Sigmoid colon (tissue), 6 donors: ENCODE measurements at regions not wholly inside any gene's neighbourhood (a gene's known extent, or its start where the extent isn't known, plus 50 kb on each side); places are given as distances from the start of the nearest gene placed in this dataset.
"Not testable (repeated sequence)": the region's sequence is repeated elsewhere in the genome, so short reads cannot be mapped to it uniquely, and the experiment has no call there.

Experiments used
- DNase-seq: peaks from one replicate; pipeline ENCODE4 v3.0.0-alpha.2; 2019
- H3K27ac ChIP-seq, 4 donors: fragments of 200-600 bp; sonication (generic); one replicate each; pipeline ENCODE4 v1.5.1; 2016 to 2019; ENCODE audit warnings: mild to moderate bottlenecking in 1 of 4
- H3K27me3 ChIP-seq, 3 donors: fragments of 200-600 bp; sonication (generic); one replicate each; pipeline ENCODE4 v1.5.1; 2019; ENCODE audit warnings: mild to moderate bottlenecking in 1 of 3
- H3K36me3 ChIP-seq, 4 donors: fragments of 200-600 bp; sonication (generic); one replicate each; pipeline ENCODE4 v1.5.1; 2016 to 2019
- H3K4me1 ChIP-seq, 4 donors: fragments of 200-600 bp; sonication (generic); one replicate each; pipeline ENCODE4 v1.5.1; 2017 to 2019
- H3K4me3 ChIP-seq, 4 donors: fragments of 200-600 bp; sonication (generic); one replicate each; pipeline ENCODE4 v1.5.1; 2017 to 2019; ENCODE audit warnings: mild to moderate bottlenecking in 2 of 4, moderate library complexity in 1 of 4
- H3K9me3 ChIP-seq, 4 donors: fragments of 200-600 bp in 3 of 4; sonication (generic) in 3 of 4; one replicate each; pipeline versions ENCODE4 v1.5.1 to v1.6.1; 2013 to 2019
- EP300 ChIP-seq, 4 donors: sonication (generic); formaldehyde crosslinking; IDR thresholded peaks; one replicate each; pipeline ENCODE4 v1.6.1; 2017; ENCODE audit warnings: antibody characterized with exemption in 4 of 4
- POLR2A ChIP-seq, 2 donors: fragments of 450-650 bp; IDR thresholded peaks; one replicate each; pipeline ENCODE4 v1.6.1; 2016; ENCODE audit warnings: antibody characterized with exemption in 2 of 2, mild to moderate bottlenecking in 2 of 2, moderate library complexity in 2 of 2
- POLR2AphosphoS5 ChIP-seq, 4 donors: sonication (generic); formaldehyde crosslinking; IDR thresholded peaks; one replicate each; pipeline ENCODE4 v1.6.1; 2017; ENCODE audit warnings: antibody characterized with exemption in 4 of 4
- WGBS, 2 donors: extraction: QIAGEN DNeasy Blood & Tissue Kit; methylation state at CpG; one replicate each; pipeline ENCODE4 v1.1.7; 2013; 5-methylcytosine and 5-hydroxymethylcytosine counted together
- intact Hi-C: fragments of 100-400 bp; cut with DNase I; formaldehyde crosslinking; loops from one replicate; pipeline ENCODE4 v1.15.1; 2023
- TF ChIP-seq, protein P1 (sequence below), 4 experiments: fragments of 450-650 bp in 3 of 4; fragments of 200-600 bp in 1 of 4; IDR thresholded peaks; one replicate each; pipeline ENCODE4 v1.5.1; 2016 to 2019; ENCODE audit warnings: antibody characterized with exemption in 4 of 4, mild to moderate bottlenecking in 3 of 4, moderate library complexity in 2 of 4
- donor health status: healthy with polysubstance abuse.
- donor health status: healthy.

DNA sequence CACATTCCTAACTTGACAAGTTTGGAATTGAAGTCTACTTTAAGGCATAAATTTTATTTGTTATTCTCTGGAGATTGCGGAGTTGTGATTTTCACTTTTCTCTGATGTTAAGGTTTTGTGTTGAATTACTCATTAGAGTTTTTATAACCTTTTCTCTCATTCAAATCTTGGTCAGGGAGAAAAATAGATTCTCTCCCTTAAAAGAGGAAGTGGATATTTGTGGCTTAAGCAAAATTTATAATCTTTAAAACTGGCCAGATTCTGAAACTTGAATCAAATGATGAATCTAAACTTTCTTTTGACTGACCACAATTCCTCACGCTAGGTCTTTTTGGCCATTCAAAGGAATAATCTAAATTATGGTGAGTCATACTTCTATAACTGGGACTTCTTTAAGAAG, 361.4 kb downstream of the TEX13C start:
- intact Hi-C loops = no loop called here
- Histone ChIP-seq H3K4me3 (no peak overlapping the region), H3K9me3 (no peaks in the 10 kb centered on the region), H3K4me1 (no peaks in the 10 kb centered on the region), H3K36me3 (no peaks in the 10 kb centered on the region), H3K27me3 (no peaks in the 10 kb centered on the region), H3K27ac (no peak overlapping the region)
- TF ChIP-seq, protein P1, sequence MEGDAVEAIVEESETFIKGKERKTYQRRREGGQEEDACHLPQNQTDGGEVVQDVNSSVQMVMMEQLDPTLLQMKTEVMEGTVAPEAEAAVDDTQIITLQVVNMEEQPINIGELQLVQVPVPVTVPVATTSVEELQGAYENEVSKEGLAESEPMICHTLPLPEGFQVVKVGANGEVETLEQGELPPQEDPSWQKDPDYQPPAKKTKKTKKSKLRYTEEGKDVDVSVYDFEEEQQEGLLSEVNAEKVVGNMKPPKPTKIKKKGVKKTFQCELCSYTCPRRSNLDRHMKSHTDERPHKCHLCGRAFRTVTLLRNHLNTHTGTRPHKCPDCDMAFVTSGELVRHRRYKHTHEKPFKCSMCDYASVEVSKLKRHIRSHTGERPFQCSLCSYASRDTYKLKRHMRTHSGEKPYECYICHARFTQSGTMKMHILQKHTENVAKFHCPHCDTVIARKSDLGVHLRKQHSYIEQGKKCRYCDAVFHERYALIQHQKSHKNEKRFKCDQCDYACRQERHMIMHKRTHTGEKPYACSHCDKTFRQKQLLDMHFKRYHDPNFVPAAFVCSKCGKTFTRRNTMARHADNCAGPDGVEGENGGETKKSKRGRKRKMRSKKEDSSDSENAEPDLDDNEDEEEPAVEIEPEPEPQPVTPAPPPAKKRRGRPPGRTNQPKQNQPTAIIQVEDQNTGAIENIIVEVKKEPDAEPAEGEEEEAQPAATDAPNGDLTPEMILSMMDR (IDR thresholded peaks at IDR 0.05) = no peak
- TF ChIP-seq POLR2A (IDR thresholded peaks at IDR 0.05) (no peak), POLR2AphosphoS5 (IDR thresholded peaks at IDR 0.05) (no peak), EP300 (IDR thresholded peaks at IDR 0.05) (no peak)
- WGBS, 2 donors = 81 to 92% methylated on average over 2 of the region's 2 CpGs
- no peak for DNase-seq

DNA sequence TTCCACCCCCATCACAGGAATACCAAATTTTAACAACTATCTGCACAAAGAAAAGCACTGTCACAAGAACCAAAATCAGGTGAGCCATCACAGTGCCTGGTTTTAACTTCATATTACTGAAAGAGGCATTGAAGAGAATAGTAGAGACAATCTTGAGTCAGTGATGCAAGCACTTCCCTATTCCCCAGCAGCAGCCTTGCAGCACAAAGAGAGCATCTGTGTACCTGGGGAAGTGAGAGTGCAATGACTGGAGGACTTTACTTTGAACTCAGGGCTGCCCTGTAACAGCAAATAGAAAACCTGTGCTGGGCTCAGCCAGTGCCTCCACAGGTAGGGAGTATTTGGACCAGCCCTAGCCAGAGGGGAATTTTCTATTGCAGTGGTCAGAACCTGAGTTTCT, 361.8 kb downstream of the TEX13C start:
- H3K4me3 ChIP-seq = no peak overlapping the region
- no peak for DNase-seq
- no peaks in the 10 kb centered on the region for H3K27me3 ChIP-seq
- no peaks in the 10 kb centered on the region for H3K36me3 ChIP-seq
- no peaks in the 10 kb centered on the region for H3K4me1 ChIP-seq
- no peak overlapping the region for H3K27ac ChIP-seq
- TF ChIP-seq EP300 (IDR thresholded peaks at IDR 0.05) = no peak
- TF ChIP-seq POLR2AphosphoS5 (IDR thresholded peaks at IDR 0.05) = no peak
- TF ChIP-seq, protein P1 (IDR thresholded peaks at IDR 0.05) = no peak
- no peak for TF ChIP-seq POLR2A (IDR thresholded peaks at IDR 0.05)
- no peaks in the 10 kb centered on the region for H3K9me3 ChIP-seq
- intact Hi-C loops = no loop called here

DNA sequence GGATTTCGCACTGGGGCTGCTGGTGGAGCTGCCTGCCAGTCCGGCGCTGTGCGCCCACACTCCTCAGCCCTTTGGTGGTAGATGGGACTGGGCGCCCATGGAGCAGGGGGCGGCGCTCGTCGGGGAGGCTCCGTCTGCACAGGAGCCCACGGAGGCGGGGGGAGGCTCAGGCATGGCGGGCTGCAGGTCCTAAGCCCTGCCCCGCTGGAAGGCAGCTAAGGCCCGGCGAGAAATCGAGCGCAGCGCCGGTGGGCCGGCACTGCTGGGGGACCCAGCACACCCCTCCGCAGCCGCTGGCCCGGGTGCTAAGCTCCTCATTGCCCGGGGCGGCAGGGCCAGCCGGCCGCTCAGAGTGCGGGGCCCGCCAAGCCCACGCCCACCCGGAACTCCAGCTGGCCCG, 370.9 kb downstream of the TEX13C start:
- H3K27ac ChIP-seq, H3K4me3 ChIP-seq, DNase-seq, H3K9me3 ChIP-seq, H3K27me3 ChIP-seq, intact Hi-C loops, H3K4me1 ChIP-seq, H3K36me3 ChIP-seq: not testable (repeated sequence)
- 88 to 93% methylated on average over 33 of the region's 33 CpGs for WGBS, 2 donors

DNA sequence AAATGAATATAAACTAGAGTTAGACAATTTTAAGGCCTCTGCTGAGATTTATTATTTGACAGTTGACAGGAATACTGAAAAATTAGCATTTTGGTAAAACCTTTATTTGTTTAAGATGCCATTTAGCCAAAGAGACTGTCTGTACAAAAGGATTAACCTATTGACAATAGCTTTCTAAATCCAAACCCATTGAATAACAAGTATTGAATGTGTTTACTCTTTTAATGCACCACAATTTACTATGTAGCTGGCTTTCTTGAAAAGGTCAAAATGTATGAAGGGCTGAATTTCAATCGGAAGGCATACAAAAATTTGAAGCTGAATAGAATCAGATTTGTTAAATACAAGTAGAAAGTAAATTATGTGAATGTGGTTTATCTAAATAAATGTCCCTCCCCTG, 374.5 kb downstream of the TEX13C start:
- intact Hi-C loops = no loop called here

DNA sequence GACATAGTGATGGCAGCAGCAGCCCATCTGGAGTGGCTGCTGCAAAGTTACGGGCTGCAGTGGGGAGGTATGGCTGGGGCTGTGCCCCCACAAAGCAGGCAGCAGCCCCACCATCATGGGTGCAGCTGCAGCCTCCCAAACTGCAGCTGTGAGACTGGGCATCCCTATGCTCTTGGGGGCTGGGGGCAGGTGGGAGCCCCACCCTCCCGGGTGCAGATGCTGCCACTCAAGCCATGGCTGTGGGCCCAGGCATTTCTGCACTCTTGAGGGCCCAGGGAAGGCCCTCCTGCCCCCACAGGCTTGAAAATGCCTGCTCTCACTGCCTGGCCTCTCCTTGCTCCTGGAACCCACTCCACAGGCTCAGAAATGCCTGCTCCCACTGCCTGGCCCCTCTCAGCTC, 389.4 kb downstream of the TEX13C start:
- H3K4me1 ChIP-seq = no peaks in the 10 kb centered on the region
- intact Hi-C loops = no loop called here
- H3K27ac ChIP-seq = no peak overlapping the region
- TF ChIP-seq POLR2AphosphoS5 (IDR thresholded peaks at IDR 0.05) (no peak), POLR2A (IDR thresholded peaks at IDR 0.05) (no peak), EP300 (IDR thresholded peaks at IDR 0.05) (no peak)
- TF ChIP-seq, protein P1 (IDR thresholded peaks at IDR 0.05) = no peak
- H3K36me3 ChIP-seq = no peaks in the 10 kb centered on the region
- H3K4me3 ChIP-seq = no peak overlapping the region
- WGBS, 2 donors = 41 to 66% methylated on average over 2 of the region's 2 CpGs
- H3K9me3 ChIP-seq = no peaks in the 10 kb centered on the region
- no peak for DNase-seq
- H3K27me3 ChIP-seq = no peaks in the 10 kb centered on the region

More for the DNA sequence above, 374.5 kb downstream of the TEX13C start:
- no peak for TF ChIP-seq POLR2AphosphoS5 (IDR thresholded peaks at IDR 0.05)
- TF ChIP-seq, protein P1 (IDR thresholded peaks at IDR 0.05) = no peak
- TF ChIP-seq POLR2A (IDR thresholded peaks at IDR 0.05) = no peak
- no peak for TF ChIP-seq EP300 (IDR thresholded peaks at IDR 0.05)
- Histone ChIP-seq H3K4me1 (no peaks in the 10 kb centered on the region), H3K36me3 (no peaks in the 10 kb centered on the region), H3K9me3 (no peaks in the 10 kb centered on the region), H3K27me3 (no peaks in the 10 kb centered on the region), H3K27ac (no peak overlapping the region), H3K4me3 (no peak overlapping the region)
- DNase-seq = no peak
- 75 to 89% methylated on average over 1 of the region's 1 CpG for WGBS, 2 donors
